ENCODE measurements at regions not wholly inside any gene's neighbourhood (a gene's known extent, or its start where the extent isn't known, plus 50 kb on each side); places are given as distances from the start of the nearest gene placed in this dataset.
A peak's percentile ranks its signal among the peaks of the same experiment; 100 is the strongest.

GRCh38 chr22:34804604-34805003 lies 261.4 kb upstream of the ISX start:
- no peak for TF ChIP-seq POLR2A (IDR thresholded peaks at IDR 0.05; ENCODE audit: extremely low read depth, insufficient read length)
- peak; percentile 19 for TF ChIP-seq CTCF (IDR thresholded peaks at IDR 0.05; ENCODE audit: low read depth, low read length)
- TF ChIP-seq MAX (IDR thresholded peaks at IDR 0.05; ENCODE audit: low read depth, low read length): no peak
